ENCODE measurements at regions not wholly inside any gene's neighbourhood (a gene's known extent, or its start where the extent isn't known, plus 50 kb on each side); places are given as distances from the start of the nearest gene placed in this dataset.
A peak's percentile ranks its signal among the peaks of the same experiment; 100 is the strongest.
"Not testable (repeated sequence)": the region's sequence is repeated elsewhere in the genome, so short reads cannot be mapped to it uniquely, and the experiment has no call there.

DNA sequence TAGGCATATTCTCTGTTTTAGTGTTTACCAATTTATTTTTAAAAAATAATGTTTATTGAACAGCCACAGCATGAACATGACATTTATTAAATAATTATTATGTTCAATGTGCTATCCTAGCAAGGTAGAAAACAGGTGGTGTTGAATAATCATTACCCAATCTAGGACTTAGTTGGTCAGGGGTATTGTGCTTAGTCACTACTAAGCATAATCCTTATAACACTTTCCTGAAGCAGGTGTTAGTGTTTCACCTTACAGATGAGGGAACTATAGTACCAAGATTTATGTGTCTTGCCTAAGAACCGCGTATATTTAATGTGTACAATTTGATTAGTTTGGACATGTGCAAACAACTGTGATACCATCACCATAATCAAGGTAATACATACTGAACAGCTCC, 1387.2 kb upstream of the ACO1 start:
- H3K4me3 ChIP-seq, result no peak overlapping the region
- H3K27me3 ChIP-seq (ENCODE audit: low read depth), result no peaks in the 10 kb centered on the region
- no peak for DNase-seq (ENCODE audit: low spot score in 2 of 2)
- in situ Hi-C loops (cut with MboI; ENCODE audit: low sequenced_read_pairs), result loop anchor here (25.0 kb wide), 1 partner anchor 90 kb away; no protein-coding TSS in a partner anchor
- no peaks in the 10 kb centered on the region for H3K4me1 ChIP-seq
- H3K9me3 ChIP-seq, result no peaks in the 10 kb centered on the region; the same call in 1 of the 2 replicates
- H3K36me3 ChIP-seq (replicated peaks), result no peaks in the 10 kb centered on the region

DNA sequence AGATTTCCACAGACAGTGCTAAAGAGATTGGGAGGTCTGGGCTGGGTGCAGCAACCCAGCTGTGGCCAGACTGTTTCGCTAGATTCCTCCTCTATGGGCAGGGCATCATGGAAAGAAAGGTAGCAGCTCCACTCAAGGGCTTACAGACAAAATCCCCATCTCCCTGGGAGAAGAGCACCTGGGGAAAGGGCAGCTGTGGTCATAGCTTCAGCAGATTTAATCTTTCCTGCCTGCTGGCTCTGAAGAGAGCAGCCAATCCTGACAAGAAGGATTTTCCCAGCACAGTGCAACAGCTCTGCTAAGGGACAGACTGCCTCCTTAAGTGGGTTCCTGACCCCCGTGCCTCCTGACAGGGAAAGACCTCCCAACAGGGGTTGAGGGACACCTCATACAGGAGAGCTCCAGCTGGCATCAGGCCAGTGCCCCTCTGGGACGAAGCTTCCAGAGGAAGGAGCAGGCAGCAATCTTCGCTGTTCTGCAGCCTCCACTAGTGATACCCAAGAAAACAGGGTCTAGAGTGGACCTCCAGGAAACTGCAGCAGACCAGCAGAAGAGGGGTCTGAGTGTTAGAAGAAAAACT, 1379.3 kb upstream of the ACO1 start:
- in situ Hi-C loops (cut with MboI; ENCODE audit: low sequenced_read_pairs), result no loop called here
- Histone ChIP-seq H3K36me3 (replicated peaks) (no peaks in the 10 kb centered on the region), H3K4me3 (no peak overlapping the region), H3K4me1 (no peaks in the 10 kb centered on the region), H3K27me3 (ENCODE audit: low read depth) (no peaks in the 10 kb centered on the region), H3K9me3 (no peaks in the 10 kb centered on the region)
- DNase-seq (ENCODE audit: low spot score in 2 of 2), result no peak

DNA sequence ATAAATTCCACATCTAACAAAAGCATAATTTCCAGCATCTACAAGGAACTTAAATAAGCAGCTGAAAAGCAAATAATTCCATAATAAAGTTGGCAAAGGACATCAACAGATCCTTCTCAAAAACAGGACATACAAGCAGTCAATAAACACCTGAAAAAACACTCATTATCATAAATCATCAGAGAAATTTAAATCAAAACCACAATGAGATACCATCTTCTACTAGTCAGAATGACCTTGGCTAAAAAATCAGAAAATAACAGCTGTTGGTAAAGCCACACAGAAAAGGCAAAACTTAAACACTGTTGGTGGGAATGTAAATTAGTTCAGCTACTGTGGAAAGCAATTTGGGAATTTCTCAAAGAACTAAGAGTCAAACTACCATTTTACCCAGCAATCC, 1371.1 kb upstream of the ACO1 start:
- no peak for DNase-seq (ENCODE audit: low spot score in 2 of 2)
- in situ Hi-C loops (cut with MboI; ENCODE audit: low sequenced_read_pairs), result no loop called here
- H3K36me3 ChIP-seq (replicated peaks), result no peaks in the 10 kb centered on the region

DNA sequence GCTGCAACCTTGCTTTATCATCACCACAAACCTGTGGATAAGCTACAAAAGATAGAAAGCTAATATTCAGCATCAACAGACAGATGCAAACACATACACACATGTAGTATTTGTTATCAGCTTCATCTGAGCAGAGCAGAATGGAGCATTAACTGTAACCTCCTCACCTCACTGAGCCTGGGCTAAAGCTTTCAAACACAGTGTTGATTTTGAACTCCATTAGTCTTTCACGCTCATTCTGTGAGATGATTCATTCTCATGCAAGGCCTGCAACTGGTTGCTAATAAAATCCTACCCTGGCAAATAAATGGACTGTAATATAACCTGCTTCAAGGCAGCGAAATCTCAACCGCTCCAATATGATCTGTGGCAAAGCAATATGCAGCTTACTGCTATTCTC, 1360.6 kb upstream of the ACO1 start:
- peaks cover 11% of the 10 kb centered on the region for H3K4me1 ChIP-seq
- no peak for DNase-seq (ENCODE audit: low spot score in 2 of 2)
- no peaks in the 10 kb centered on the region for H3K27me3 ChIP-seq (ENCODE audit: low read depth)
- H3K36me3 ChIP-seq (replicated peaks), result no peaks in the 10 kb centered on the region
- in situ Hi-C loops (cut with MboI; ENCODE audit: low sequenced_read_pairs), result no loop called here
- H3K4me3 ChIP-seq, result no peak overlapping the region
- H3K9me3 ChIP-seq, result no peaks in the 10 kb centered on the region

More for the DNA sequence above, 1371.1 kb upstream of the ACO1 start:
- H3K4me3 ChIP-seq, result no peak overlapping the region
- no peaks in the 10 kb centered on the region for H3K4me1 ChIP-seq
- H3K9me3 ChIP-seq, result no peaks in the 10 kb centered on the region
- no peaks in the 10 kb centered on the region for H3K27me3 ChIP-seq (ENCODE audit: low read depth)

GRCh38 chr9:31027678-31028077, 1356.8 kb upstream of the ACO1 start:
- no peak for DNase-seq (ENCODE audit: low spot score in 2 of 2)
- Histone ChIP-seq H3K36me3 (replicated peaks) (no peaks in the 10 kb centered on the region), H3K4me3 (no peak overlapping the region), H3K9me3 (no peaks in the 10 kb centered on the region), H3K27me3 (ENCODE audit: low read depth) (no peaks in the 10 kb centered on the region), H3K4me1 (peaks cover 37% of the 10 kb centered on the region)
- in situ Hi-C loops (cut with MboI; ENCODE audit: low sequenced_read_pairs), result no loop called here

- no peak for DNase-seq (ENCODE audit: low spot score in 2 of 2)
- Histone ChIP-seq H3K36me3 (replicated peaks) (no peaks in the 10 kb centered on the region), H3K27me3 (ENCODE audit: low read depth) (no peaks in the 10 kb centered on the region), H3K4me1 (peaks cover 38% of the 10 kb centered on the region), H3K9me3 (no peaks in the 10 kb centered on the region), H3K4me3 (no peak overlapping the region)
- in situ Hi-C loops (cut with MboI; ENCODE audit: low sequenced_read_pairs), result no loop called here
Observed at GRCh38 chr9:31028137-31028536, 1356.3 kb upstream of the ACO1 start.

DNA sequence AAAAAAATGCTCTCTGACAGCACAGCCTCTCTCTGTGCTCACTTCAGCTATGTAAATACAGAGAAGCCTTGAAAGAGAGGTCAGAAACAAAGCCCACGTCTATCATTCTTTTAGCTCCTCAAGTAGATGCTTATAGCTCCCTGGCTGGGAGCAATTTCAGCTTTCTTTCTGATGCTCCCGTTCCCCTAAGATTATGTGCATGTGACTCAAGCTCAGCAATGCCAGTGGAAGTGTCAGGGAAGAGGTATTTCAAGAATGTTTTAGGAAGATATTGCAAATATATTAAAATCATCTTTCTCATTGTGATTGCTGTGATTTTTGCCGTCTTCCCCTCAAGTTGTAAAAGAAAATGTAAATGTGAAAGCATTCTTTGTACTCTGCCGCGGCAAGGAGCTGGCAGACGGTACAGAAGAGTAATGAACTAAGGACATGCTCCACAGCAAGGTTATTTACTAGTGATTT, 1353.7 kb upstream of the ACO1 start:
- Histone ChIP-seq H3K36me3 (replicated peaks) (no peaks in the 10 kb centered on the region), H3K27me3 (ENCODE audit: low read depth) (no peaks in the 10 kb centered on the region), H3K4me1 (peaks cover 50% of the 10 kb centered on the region), H3K9me3 (no peaks in the 10 kb centered on the region), H3K4me3 (no peak overlapping the region)
- in situ Hi-C loops (cut with MboI; ENCODE audit: low sequenced_read_pairs), result no loop called here
- peak; percentile 69 to 95 for DNase-seq (ENCODE audit: low spot score in 2 of 2)

DNA sequence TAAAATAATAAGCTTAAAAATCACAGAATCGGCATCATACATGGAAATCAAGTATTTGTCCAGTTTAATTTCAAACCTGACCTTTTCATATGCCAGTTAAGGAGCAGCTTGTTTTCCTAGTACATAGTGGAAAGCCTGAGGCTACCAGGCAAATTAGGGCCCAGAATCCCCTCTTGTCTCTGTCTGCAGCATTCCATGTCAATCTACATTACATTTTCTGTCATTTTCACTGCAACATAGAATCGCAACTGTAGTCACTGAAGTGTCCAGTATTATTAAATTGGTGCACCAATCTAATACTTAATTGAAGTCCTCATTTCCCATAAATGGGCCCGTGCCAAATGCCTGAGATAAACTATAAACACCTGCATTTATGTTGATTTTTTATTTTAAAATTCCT, 1352.2 kb upstream of the ACO1 start:
- Histone ChIP-seq H3K9me3 (no peaks in the 10 kb centered on the region), H3K4me3 (no peak overlapping the region), H3K36me3 (replicated peaks) (no peaks in the 10 kb centered on the region), H3K27me3 (ENCODE audit: low read depth) (no peaks in the 10 kb centered on the region), H3K4me1 (peaks cover 50% of the 10 kb centered on the region)
- in situ Hi-C loops (cut with MboI; ENCODE audit: low sequenced_read_pairs), result no loop called here
- DNase-seq (ENCODE audit: low spot score in 2 of 2), result peak in 1 of 2 experiments; percentile 25

DNA sequence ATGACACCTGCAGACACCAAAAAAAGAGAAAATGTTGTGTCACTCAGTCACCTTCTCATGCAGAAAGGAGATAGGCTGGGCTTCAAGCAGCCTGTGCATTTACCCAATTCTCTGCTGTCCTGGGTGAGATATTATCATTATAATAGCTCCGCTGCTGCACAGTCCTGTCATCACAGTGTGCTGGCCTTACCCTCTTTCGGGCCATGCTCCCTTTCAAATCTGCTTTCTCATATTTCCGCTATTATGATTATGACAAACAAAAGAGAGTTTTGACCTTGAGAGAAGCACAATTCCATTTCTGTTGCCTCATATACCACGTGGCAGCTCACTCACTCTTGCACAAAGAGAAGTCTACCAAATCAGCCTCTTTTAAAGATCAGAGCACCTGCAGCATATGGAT, 1350.1 kb upstream of the ACO1 start:
- in situ Hi-C loops (cut with MboI; ENCODE audit: low sequenced_read_pairs), result no loop called here
- peaks cover 47% of the 10 kb centered on the region for H3K4me1 ChIP-seq
- H3K36me3 ChIP-seq (replicated peaks), result no peaks in the 10 kb centered on the region
- no peak overlapping the region for H3K4me3 ChIP-seq
- DNase-seq (ENCODE audit: low spot score in 2 of 2), result peak; percentile 73 to 96
- no peaks in the 10 kb centered on the region for H3K27me3 ChIP-seq (ENCODE audit: low read depth)
- H3K9me3 ChIP-seq, result no peaks in the 10 kb centered on the region

GRCh38 chr9:31040564-31040963, 1343.9 kb upstream of the ACO1 start:
- Histone ChIP-seq H3K27me3 (ENCODE audit: low read depth) (no peaks in the 10 kb centered on the region), H3K36me3 (replicated peaks) (no peaks in the 10 kb centered on the region), H3K4me3 (no peak overlapping the region), H3K9me3 (no peaks in the 10 kb centered on the region), H3K4me1 (peaks cover 10% of the 10 kb centered on the region)
- DNase-seq (ENCODE audit: low spot score in 2 of 2), result no peak
- in situ Hi-C loops (cut with MboI; ENCODE audit: low sequenced_read_pairs), result no loop called here

GRCh38 chr9:31045810-31046209, 1338.6 kb upstream of the ACO1 start:
- no peaks in the 10 kb centered on the region for H3K36me3 ChIP-seq (replicated peaks)
- peaks cover 14% of the 10 kb centered on the region for H3K4me1 ChIP-seq
- H3K4me3 ChIP-seq, result no peak overlapping the region
- no peaks in the 10 kb centered on the region for H3K27me3 ChIP-seq (ENCODE audit: low read depth)
- no peaks in the 10 kb centered on the region for H3K9me3 ChIP-seq
- in situ Hi-C loops (cut with MboI; ENCODE audit: low sequenced_read_pairs), result no loop called here
- DNase-seq (ENCODE audit: low spot score in 2 of 2), result no peak

DNA sequence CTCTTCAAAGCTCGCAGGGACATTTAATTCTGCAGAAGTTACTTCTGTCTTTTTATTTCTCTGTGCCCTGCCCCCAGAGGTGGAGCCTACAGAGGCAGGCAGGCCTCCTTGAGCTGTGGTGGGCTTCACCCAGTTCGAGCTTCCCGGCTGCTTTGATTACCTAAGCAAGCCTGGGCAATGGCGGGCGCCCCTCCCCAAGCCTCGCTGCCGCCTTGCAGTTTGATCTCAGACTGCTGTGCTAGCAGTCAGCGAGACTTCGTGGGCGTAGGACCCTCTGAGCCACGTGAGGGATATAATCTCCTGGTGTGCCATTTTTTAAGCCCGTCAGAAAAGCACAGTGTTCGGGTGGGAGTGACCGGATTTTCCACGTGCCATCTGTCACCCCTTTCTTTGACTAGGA, 1322.9 kb upstream of the ACO1 start:
- in situ Hi-C loops (cut with MboI; ENCODE audit: low sequenced_read_pairs); H3K4me3 ChIP-seq; H3K27me3 ChIP-seq (ENCODE audit: low read depth); H3K36me3 ChIP-seq (replicated peaks); DNase-seq (ENCODE audit: low spot score in 2 of 2); H3K9me3 ChIP-seq; H3K4me1 ChIP-seq: not testable (repeated sequence)

DNA sequence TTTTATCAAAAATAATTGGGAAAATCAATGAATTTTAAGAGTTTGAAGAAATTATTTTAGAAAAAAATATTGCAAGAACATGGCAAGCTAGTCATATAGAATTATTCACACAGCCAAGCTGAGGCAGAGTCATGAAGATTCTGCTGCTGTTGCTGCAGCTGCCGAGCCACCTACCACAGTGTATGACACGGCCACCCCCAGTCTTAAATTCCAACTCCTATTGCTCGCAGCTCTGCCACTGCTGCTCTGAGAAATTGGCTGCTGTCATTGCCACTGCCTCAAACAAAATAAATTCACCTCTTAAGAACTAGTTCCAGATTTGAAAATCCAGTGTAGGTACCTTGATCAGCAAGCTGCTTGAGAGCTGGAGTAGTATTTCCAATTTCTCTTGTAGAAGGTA, 1318.8 kb upstream of the ACO1 start:
- in situ Hi-C loops (cut with MboI; ENCODE audit: low sequenced_read_pairs), result no loop called here
- Histone ChIP-seq H3K4me1 (no peaks in the 10 kb centered on the region), H3K4me3 (no peak overlapping the region), H3K9me3 (no peaks in the 10 kb centered on the region), H3K36me3 (replicated peaks) (no peaks in the 10 kb centered on the region), H3K27me3 (ENCODE audit: low read depth) (no peaks in the 10 kb centered on the region)
- no peak for DNase-seq (ENCODE audit: low spot score in 2 of 2)

DNA sequence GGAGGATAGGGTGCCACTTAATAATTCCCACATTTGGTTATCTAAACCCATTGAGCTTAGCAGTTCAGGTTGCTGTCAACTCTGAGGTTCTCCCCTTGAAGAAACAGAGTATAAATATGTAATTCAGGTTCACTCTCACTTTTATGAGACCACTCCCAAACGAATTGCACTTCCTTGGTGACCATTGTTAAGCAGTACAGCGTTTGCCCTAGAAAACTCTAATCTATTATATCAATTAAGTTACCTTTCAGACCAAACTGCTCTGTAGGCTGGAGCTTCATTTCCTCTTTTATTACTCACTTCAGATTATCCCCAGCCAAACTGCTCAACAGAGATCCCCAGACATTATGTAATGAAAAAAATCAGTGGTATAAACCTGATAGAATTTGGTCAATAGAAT, 1317.0 kb upstream of the ACO1 start:
- H3K4me1 ChIP-seq, result no peaks in the 10 kb centered on the region
- DNase-seq (ENCODE audit: low spot score in 2 of 2), result no peak
- no peak overlapping the region for H3K4me3 ChIP-seq
- H3K9me3 ChIP-seq, result no peaks in the 10 kb centered on the region
- in situ Hi-C loops (cut with MboI; ENCODE audit: low sequenced_read_pairs), result no loop called here
- H3K27me3 ChIP-seq (ENCODE audit: low read depth), result no peaks in the 10 kb centered on the region
- H3K36me3 ChIP-seq (replicated peaks), result no peaks in the 10 kb centered on the region

Measured in HAP-1 (cell line).